B cell (primary cell): ENCODE measurements at regions not wholly inside any gene's neighbourhood (a gene's known extent, or its start where the extent isn't known, plus 50 kb on each side); places are given as distances from the start of the nearest gene placed in this dataset.

Source experiments
- ATAC-seq: fragments of 200-7000 bp; cut with Tn5 transposase; one replicate; pipeline ENCODE4 v1.10.0; 2021; ENCODE audit warnings: low read depth, mild to moderate bottlenecking, moderate number of reproducible peaks, moderate library complexity
- CTCF ChIA-PET: fragments of 350-600 bp; sonication (Branson Sonifier 250); formaldehyde crosslinking; loops from one replicate; lab custom pipeline; 2021; ENCODE audit warnings: antibody characterized with exemption, inconsistent platforms; lab: Charles Lee
- POLR2A ChIA-PET: fragments of 350-600 bp; sonication (Branson Sonifier 250); formaldehyde crosslinking; loops from one replicate; lab custom pipeline; 2021; ENCODE audit warnings: antibody characterized with exemption; lab: Charles Lee
- DNase-seq: peaks from one replicate; pipeline ENCODE4 v3.0.0; 2013
- H2AFZ ChIP-seq: 2 replicates; pipeline ENCODE4 v1.6.1; 2012; ENCODE audit warnings: mild to moderate bottlenecking, low read depth, low read length; ENCODE audit not compliant: insufficient read depth, poor library complexity, severe bottlenecking
- H3K27ac ChIP-seq, 2 donors: 1 replicate in 1 of 2; 2 replicates in 1 of 2; pipeline ENCODE4 v1.5.1; 2012 to 2013; ENCODE audit warnings: low read length in 2 of 2, mild to moderate bottlenecking in 2 of 2, moderate library complexity in 1 of 2
- H3K27me3 ChIP-seq, 4 experiments: fragments of 200-600 bp in 1 of 4; sonication (generic) in 1 of 4; replicated peaks in 1 of 4; 1 replicate in 2 of 4; 2 replicates in 2 of 4; pipeline versions ENCODE4 v1.6.1 to v1.7.0; 2013 to 2016; ENCODE audit warnings: low read length in 3 of 4, mild to moderate bottlenecking in 2 of 4, mixed read lengths in 1 of 4, moderate library complexity in 1 of 4; ENCODE audit not compliant: insufficient read depth in 4 of 4, control insufficient read depth in 3 of 4; ENCODE audit errors: control extremely low read depth in 1 of 4
- H3K36me3 ChIP-seq, 2 experiments: replicated peaks in 1 of 2; 1 replicate in 1 of 2; 2 replicates in 1 of 2; pipeline versions ENCODE4 v1.6.1 to v1.7.1; 2013; ENCODE audit warnings: low read length in 1 of 2; ENCODE audit not compliant: insufficient read depth in 2 of 2, control insufficient read depth in 1 of 2; ENCODE audit errors: control extremely low read depth in 1 of 2, extremely low read depth in 1 of 2
- H3K4me1 ChIP-seq, 2 donors: fragments of 200-600 bp in 1 of 2; sonication (generic) in 1 of 2; 1 replicate in 1 of 2; 2 replicates in 1 of 2; pipeline versions ENCODE4 v1.5.1 to v1.6.1; 2013 to 2017; ENCODE audit warnings: low read length in 2 of 2; ENCODE audit not compliant: control insufficient read depth in 2 of 2, insufficient read depth in 2 of 2
- H3K4me2 ChIP-seq: replicated peaks from 2 replicates; pipeline ENCODE3; 2012; ENCODE audit warnings: mild to moderate bottlenecking, low read depth, low read length; ENCODE audit not compliant: poor library complexity, severe bottlenecking
- H3K4me3 ChIP-seq, 5 experiments: fragments of 200-600 bp in 1 of 5; sonication (generic) in 1 of 5; 1 replicate in 3 of 5; 2 replicates in 2 of 5; pipeline versions ENCODE4 v1.5.1 to v1.7.0; 2011 to 2016; ENCODE audit warnings: low read length in 4 of 5, mild to moderate bottlenecking in 4 of 5, low read depth in 2 of 5, control low read depth in 1 of 5, moderate library complexity in 1 of 5; ENCODE audit not compliant: insufficient read depth in 1 of 5; ENCODE audit errors: control extremely low read depth in 1 of 5, extremely low read depth in 1 of 5
- H3K79me2 ChIP-seq: fragments of 200-600 bp; sonication (generic); one replicate; pipeline ENCODE4 v1.6.0; 2016; ENCODE audit warnings: low read length; ENCODE audit not compliant: control insufficient read depth, insufficient read depth
- H3K9ac ChIP-seq: fragments of 200-600 bp; sonication (generic); 2 replicates; pipeline ENCODE4 v1.6.1; 2017; ENCODE audit warnings: mild to moderate bottlenecking, low read length, moderate library complexity
- H3K9me3 ChIP-seq, 3 donors: one replicate each; pipeline versions ENCODE4 v1.6.1 to v1.7.1; 2013; ENCODE audit warnings: low read length in 2 of 3; ENCODE audit not compliant: control insufficient read depth in 2 of 3, insufficient read depth in 1 of 3; ENCODE audit errors: control extremely low read depth in 1 of 3
- H4K20me1 ChIP-seq: 2 replicates; pipeline ENCODE4 v1.6.0; 2012; ENCODE audit warnings: mild to moderate bottlenecking, low read length; ENCODE audit not compliant: insufficient read depth, control insufficient read depth, poor library complexity, severe bottlenecking
- H3K27ac Mint-ChIP-seq: one replicate; pipeline ENCODE4 v1.8.0; 2021; ENCODE audit warnings: mixed read lengths
- H3K27me3 Mint-ChIP-seq: one replicate; pipeline ENCODE4 v1.8.0; 2021; ENCODE audit warnings: mixed read lengths
- H3K4me1 Mint-ChIP-seq: one replicate; pipeline ENCODE4 v1.8.0; 2021; ENCODE audit warnings: mixed read lengths
- H3K4me3 Mint-ChIP-seq: one replicate; pipeline ENCODE4 v1.8.0; 2021; ENCODE audit warnings: mixed read lengths
- H3K9me3 Mint-ChIP-seq: one replicate; pipeline ENCODE4 v1.8.0; 2022; ENCODE audit warnings: mixed read lengths; ENCODE audit not compliant: insufficient read depth
- CTCF ChIP-seq: fragments of 200-600 bp; IDR thresholded peaks from one replicate; pipeline ENCODE4 v1.8.0; 2022; ENCODE audit warnings: antibody characterized with exemption, mild to moderate bottlenecking
- EZH2 ChIP-seq: IDR thresholded peaks from 2 replicates; pipeline ENCODE4 v1.6.1; 2012; ENCODE audit warnings: borderline replicate concordance, low read depth, mild to moderate bottlenecking, moderate library complexity, low read length; ENCODE audit not compliant: insufficient read depth, poor library complexity, severe bottlenecking
- WGBS: methylation state at CpG from one replicate; pipeline ENCODE4 v1.1.5; 2013; ENCODE audit warnings: missing lambda C conversion rate; ENCODE audit not compliant: insufficient coverage; 5-methylcytosine and 5-hydroxymethylcytosine counted together
- intact Hi-C: fragments of 100-400 bp; cut with micrococcal nuclease; formaldehyde crosslinking; loops from one replicate; pipeline ENCODE4 v1.10.0; 2022

DNA sequence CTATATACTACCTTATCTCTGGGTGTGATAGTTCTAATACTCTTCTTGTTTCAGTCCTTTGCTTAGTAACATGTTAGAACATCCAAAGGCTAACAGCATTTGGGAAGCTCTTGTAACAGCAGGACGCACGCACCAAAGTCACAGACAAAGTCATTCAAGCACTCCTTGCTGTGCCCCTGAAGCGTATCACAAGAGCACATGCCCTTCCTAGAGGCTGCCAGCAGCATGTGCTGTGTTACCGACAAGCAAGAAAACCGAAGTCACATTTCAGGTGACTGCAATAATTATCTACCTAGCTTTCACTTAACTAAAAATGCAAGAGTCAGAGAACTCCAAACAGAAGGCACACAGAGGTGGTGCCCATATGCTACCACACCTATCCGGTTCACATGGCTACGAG is 194.1 kb downstream of the KLF12 start:
- Histone ChIP-seq H3K4me2 (no peak overlapping the region), H3K36me3 (peaks cover 9 to 15% of the 10 kb centered on the region in 2 experiments)
- CTCF ChIA-PET, result interaction anchor here (0.8 to 0.9 kb wide), 2 partner anchors 173 to 346 kb away, joined by 4 read pairs; no protein-coding TSS in a partner anchor

DNA sequence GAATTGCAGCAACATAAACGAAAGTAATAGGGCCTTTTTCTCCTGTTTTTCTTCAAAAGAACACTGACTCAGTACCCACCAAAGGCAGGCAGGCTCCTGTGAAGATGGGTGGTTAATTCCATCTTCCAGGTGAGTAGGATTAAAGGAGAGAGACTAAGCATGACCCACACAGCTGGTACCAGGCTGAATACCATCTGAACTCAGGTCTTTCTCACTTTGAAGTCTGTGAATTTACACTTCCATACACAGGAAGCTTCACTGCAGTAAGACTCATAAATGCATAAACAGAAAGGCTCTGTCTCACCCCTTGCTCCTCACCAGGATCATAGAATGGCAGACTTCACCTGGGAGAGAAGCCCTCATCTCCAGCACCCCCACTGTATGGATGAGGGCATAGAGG is 194.6 kb downstream of the KLF12 start:
- DNase-seq (no peak), ATAC-seq (no peak)
- H3K9me3 ChIP-seq, result no peaks in the 10 kb centered on the region
- peaks cover 9 to 15% of the 10 kb centered on the region in 2 experiments for H3K36me3 ChIP-seq
- CTCF ChIA-PET, result interaction anchor here (0.9 kb wide), 2 partner anchors 172 to 347 kb away, joined by 3 to 4 read pairs; no protein-coding TSS in a partner anchor
- H3K9ac ChIP-seq, result no peak overlapping the region
- no CpG with 5 or more reads among the region's 1 CpG for WGBS
- intact Hi-C loops, result loop anchor here (5.0 kb wide), 1 partner anchor 193 kb away; the partner anchor contains the start of gene KLF12
- no peak overlapping the region for H3K4me3 Mint-ChIP-seq
- no peaks in the 10 kb centered on the region for H3K27me3 Mint-ChIP-seq
- no peak overlapping the region for H3K27ac Mint-ChIP-seq
- POLR2A ChIA-PET, result no interaction called here
- peaks cover 0 to 3% of the 10 kb centered on the region in 2 donors for H3K4me1 ChIP-seq
- H3K4me1 Mint-ChIP-seq, result peaks cover 40% of the 10 kb centered on the region
- H4K20me1 ChIP-seq, result peaks cover 8% of the 10 kb centered on the region
- no peaks in the 10 kb centered on the region for H3K27me3 ChIP-seq
- peaks cover 37% of the 10 kb centered on the region for H3K79me2 ChIP-seq
- TF ChIP-seq CTCF, result no peak
- TF ChIP-seq EZH2, result no peak
- H3K9me3 Mint-ChIP-seq, result no peaks in the 10 kb centered on the region
- H3K27ac ChIP-seq, result no peak overlapping the region
- no peak overlapping the region for H3K4me3 ChIP-seq
- no peak overlapping the region for H3K4me2 ChIP-seq
- H2AFZ ChIP-seq, result no peak overlapping the region

More for the DNA sequence above, 194.1 kb downstream of the KLF12 start:
- peaks cover 37% of the 10 kb centered on the region for H3K79me2 ChIP-seq
- no peak overlapping the region for H3K4me3 Mint-ChIP-seq
- H3K27ac Mint-ChIP-seq, result no peak overlapping the region
- H3K27me3 ChIP-seq, result no peaks in the 10 kb centered on the region
- intact Hi-C loops, result loop anchor here (5.0 kb wide), 1 partner anchor 192 kb away; the partner anchor contains the start of gene KLF12
- H2AFZ ChIP-seq, result no peak overlapping the region
- POLR2A ChIA-PET, result no interaction called here
- DNase-seq, result no peak
- no peak overlapping the region for H3K4me3 ChIP-seq
- no peak for TF ChIP-seq CTCF
- TF ChIP-seq EZH2, result no peak
- no peaks in the 10 kb centered on the region for H3K9me3 Mint-ChIP-seq
- peaks cover 42% of the 10 kb centered on the region for H3K4me1 Mint-ChIP-seq
- peaks cover 8% of the 10 kb centered on the region for H4K20me1 ChIP-seq
- no peak overlapping the region for H3K27ac ChIP-seq
- H3K9me3 ChIP-seq, result no peaks in the 10 kb centered on the region
- peaks cover 0 to 3% of the 10 kb centered on the region in 2 donors for H3K4me1 ChIP-seq
- peak; percentile 24 for ATAC-seq
- no peak overlapping the region for H3K9ac ChIP-seq
- no peaks in the 10 kb centered on the region for H3K27me3 Mint-ChIP-seq
- WGBS, result 92% methylated on average over 6 of the region's 7 CpGs
